ENCODE measurements at regions not wholly inside any gene's neighbourhood (a gene's known extent, or its start where the extent isn't known, plus 50 kb on each side); places are given as distances from the start of the nearest gene placed in this dataset.

DNA sequence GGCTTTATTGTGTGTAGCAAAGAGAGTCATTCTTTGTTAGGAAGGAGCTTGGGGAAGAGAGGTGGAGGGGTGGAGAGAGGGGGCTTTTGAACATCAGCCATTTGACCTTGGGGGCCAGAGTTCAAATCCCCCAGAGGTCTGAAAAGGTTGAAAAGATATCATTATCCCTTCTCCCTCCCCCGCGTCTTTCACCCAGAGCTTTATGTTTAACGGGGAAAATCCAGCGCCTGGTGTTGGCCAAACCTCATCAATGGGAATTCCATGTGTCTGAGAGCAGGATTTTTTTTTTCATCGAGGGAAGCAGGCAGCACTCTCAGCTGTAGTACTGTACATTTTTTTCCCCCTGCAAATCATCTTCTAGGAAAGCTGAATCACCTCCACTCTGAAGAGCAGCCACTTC is 122.4 kb upstream of the HSD17B12 start:
- TF ChIP-seq EP300 (IDR thresholded peaks at IDR 0.05): no peak
- TF ChIP-seq, protein P1, sequence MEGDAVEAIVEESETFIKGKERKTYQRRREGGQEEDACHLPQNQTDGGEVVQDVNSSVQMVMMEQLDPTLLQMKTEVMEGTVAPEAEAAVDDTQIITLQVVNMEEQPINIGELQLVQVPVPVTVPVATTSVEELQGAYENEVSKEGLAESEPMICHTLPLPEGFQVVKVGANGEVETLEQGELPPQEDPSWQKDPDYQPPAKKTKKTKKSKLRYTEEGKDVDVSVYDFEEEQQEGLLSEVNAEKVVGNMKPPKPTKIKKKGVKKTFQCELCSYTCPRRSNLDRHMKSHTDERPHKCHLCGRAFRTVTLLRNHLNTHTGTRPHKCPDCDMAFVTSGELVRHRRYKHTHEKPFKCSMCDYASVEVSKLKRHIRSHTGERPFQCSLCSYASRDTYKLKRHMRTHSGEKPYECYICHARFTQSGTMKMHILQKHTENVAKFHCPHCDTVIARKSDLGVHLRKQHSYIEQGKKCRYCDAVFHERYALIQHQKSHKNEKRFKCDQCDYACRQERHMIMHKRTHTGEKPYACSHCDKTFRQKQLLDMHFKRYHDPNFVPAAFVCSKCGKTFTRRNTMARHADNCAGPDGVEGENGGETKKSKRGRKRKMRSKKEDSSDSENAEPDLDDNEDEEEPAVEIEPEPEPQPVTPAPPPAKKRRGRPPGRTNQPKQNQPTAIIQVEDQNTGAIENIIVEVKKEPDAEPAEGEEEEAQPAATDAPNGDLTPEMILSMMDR (IDR thresholded peaks at IDR 0.05): no peak

All from suprapubic skin (tissue), 3 donors.